SH-SY5Y (cell line): ENCODE measurements at regions not wholly inside any gene's neighbourhood (a gene's known extent, or its start where the extent isn't known, plus 50 kb on each side); places are given as distances from the start of the nearest gene placed in this dataset.

Experiments
- GATA2 ChIP-seq: IDR thresholded peaks from 2 replicates; pipeline ENCODE4 v1.6.1; 2011; ENCODE audit warnings: mild to moderate bottlenecking, low read depth, low read length
- GATA3 ChIP-seq: IDR thresholded peaks from 2 replicates; pipeline ENCODE4 v1.6.1; 2011; ENCODE audit warnings: low read depth, mild to moderate bottlenecking, low read length, moderate library complexity

GRCh38 chr5:171721464-171721863 is 64.2 kb upstream of the SMIM23 start:
- no peak for TF ChIP-seq GATA2
- TF ChIP-seq GATA3, result no peak
